ENCODE measurements at regions not wholly inside any gene's neighbourhood (a gene's known extent, or its start where the extent isn't known, plus 50 kb on each side); places are given as distances from the start of the nearest gene placed in this dataset.

GRCh38 chr1:168974611-168975010 lies 131.9 kb upstream of the ATP1B1 start:
- no peaks in the 10 kb centered on the region for H3K27me3 ChIP-seq (ENCODE audit: insufficient read depth, poor library complexity, severe bottlenecking)
- no peak for DNase-seq (ENCODE audit: low read depth in 1 of 2, low spot score in 1 of 2)
- H3K4me3 ChIP-seq (replicated peaks; ENCODE audit: insufficient read depth, low read length): no peak overlapping the region
- TF ChIP-seq GABPA (IDR thresholded peaks at IDR 0.05; ENCODE audit: low read depth): no peak
- no peak for TF ChIP-seq SPI1 (IDR thresholded peaks at IDR 0.05; ENCODE audit: borderline replicate concordance, low read depth)
- TF ChIP-seq POLR2AphosphoS5 (IDR thresholded peaks at IDR 0.05; ENCODE audit: low read depth): no peak
- TF ChIP-seq, protein P1, sequence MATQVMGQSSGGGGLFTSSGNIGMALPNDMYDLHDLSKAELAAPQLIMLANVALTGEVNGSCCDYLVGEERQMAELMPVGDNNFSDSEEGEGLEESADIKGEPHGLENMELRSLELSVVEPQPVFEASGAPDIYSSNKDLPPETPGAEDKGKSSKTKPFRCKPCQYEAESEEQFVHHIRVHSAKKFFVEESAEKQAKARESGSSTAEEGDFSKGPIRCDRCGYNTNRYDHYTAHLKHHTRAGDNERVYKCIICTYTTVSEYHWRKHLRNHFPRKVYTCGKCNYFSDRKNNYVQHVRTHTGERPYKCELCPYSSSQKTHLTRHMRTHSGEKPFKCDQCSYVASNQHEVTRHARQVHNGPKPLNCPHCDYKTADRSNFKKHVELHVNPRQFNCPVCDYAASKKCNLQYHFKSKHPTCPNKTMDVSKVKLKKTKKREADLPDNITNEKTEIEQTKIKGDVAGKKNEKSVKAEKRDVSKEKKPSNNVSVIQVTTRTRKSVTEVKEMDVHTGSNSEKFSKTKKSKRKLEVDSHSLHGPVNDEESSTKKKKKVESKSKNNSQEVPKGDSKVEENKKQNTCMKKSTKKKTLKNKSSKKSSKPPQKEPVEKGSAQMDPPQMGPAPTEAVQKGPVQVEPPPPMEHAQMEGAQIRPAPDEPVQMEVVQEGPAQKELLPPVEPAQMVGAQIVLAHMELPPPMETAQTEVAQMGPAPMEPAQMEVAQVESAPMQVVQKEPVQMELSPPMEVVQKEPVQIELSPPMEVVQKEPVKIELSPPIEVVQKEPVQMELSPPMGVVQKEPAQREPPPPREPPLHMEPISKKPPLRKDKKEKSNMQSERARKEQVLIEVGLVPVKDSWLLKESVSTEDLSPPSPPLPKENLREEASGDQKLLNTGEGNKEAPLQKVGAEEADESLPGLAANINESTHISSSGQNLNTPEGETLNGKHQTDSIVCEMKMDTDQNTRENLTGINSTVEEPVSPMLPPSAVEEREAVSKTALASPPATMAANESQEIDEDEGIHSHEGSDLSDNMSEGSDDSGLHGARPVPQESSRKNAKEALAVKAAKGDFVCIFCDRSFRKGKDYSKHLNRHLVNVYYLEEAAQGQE (IDR thresholded peaks at IDR 0.05; ENCODE audit: insufficient replicate concordance, low read depth): no peak
- no peak for TF ChIP-seq CTCF (IDR thresholded peaks at IDR 0.05; ENCODE audit: insufficient read depth, low read length)
- no peak overlapping the region for H3K27ac ChIP-seq (replicated peaks)

- no peak for DNase-seq (ENCODE audit: low read depth in 1 of 2, low spot score in 1 of 2)
- Histone ChIP-seq H3K4me3 (replicated peaks; ENCODE audit: insufficient read depth, low read length) (no peak overlapping the region), H3K27ac (replicated peaks) (no peak overlapping the region), H3K27me3 (ENCODE audit: insufficient read depth, poor library complexity, severe bottlenecking) (no peaks in the 10 kb centered on the region)
- TF ChIP-seq GABPA (IDR thresholded peaks at IDR 0.05; ENCODE audit: low read depth) (no peak), SPI1 (IDR thresholded peaks at IDR 0.05; ENCODE audit: borderline replicate concordance, low read depth) (no peak), CTCF (IDR thresholded peaks at IDR 0.05; ENCODE audit: insufficient read depth, low read length) (no peak), POLR2AphosphoS5 (IDR thresholded peaks at IDR 0.05; ENCODE audit: low read depth) (no peak)
- TF ChIP-seq, protein P1 (IDR thresholded peaks at IDR 0.05; ENCODE audit: insufficient replicate concordance, low read depth): no peak
These were observed 130.2 kb upstream of the ATP1B1 start for GRCh38 chr1:168976267-168976666.

DNA sequence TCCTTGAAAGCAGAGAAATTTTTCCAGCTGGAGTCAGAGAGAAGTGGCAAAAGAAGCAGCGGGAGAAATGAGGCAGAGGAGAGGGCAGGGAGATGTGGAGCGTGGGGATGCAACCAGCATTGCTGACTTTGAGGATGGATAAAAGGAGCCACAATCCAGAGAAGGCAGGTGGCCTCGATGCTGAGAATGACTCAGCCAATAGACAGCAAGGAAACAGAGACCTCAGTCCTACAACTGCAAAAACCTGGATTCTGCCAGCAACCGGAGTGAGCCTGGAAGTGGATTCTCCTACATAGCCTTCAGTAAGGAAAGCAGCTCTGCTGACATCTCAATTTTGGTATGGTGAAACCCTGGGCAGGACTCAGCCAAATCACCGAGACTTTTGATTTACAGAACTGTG lies 128.9 kb upstream of the ATP1B1 start:
- TF ChIP-seq GABPA (IDR thresholded peaks at IDR 0.05; ENCODE audit: low read depth): no peak
- TF ChIP-seq CTCF (IDR thresholded peaks at IDR 0.05; ENCODE audit: insufficient read depth, low read length): no peak
- TF ChIP-seq SPI1 (IDR thresholded peaks at IDR 0.05; ENCODE audit: borderline replicate concordance, low read depth): no peak
- TF ChIP-seq, protein P1 (IDR thresholded peaks at IDR 0.05; ENCODE audit: insufficient replicate concordance, low read depth): no peak
- TF ChIP-seq POLR2AphosphoS5 (IDR thresholded peaks at IDR 0.05; ENCODE audit: low read depth): no peak
- H3K27me3 ChIP-seq (ENCODE audit: insufficient read depth, poor library complexity, severe bottlenecking): no peaks in the 10 kb centered on the region
- no peak overlapping the region for H3K4me3 ChIP-seq (replicated peaks; ENCODE audit: insufficient read depth, low read length)
- no peak overlapping the region for H3K27ac ChIP-seq (replicated peaks)
- no peak for DNase-seq (ENCODE audit: low read depth in 1 of 2, low spot score in 1 of 2)
